DOHH2 (cell line): ENCODE measurements at regions not wholly inside any gene's neighbourhood (a gene's known extent, or its start where the extent isn't known, plus 50 kb on each side); places are given as distances from the start of the nearest gene placed in this dataset.

Source experiments
- H3F3A ChIP-seq: fragments of 200-600 bp; sonication (generic), shearing (Covaris generic); 2 replicates; pipeline ENCODE4 v1.6.0; 2016; ENCODE audit warnings: antibody characterized with exemption, mild to moderate bottlenecking; ENCODE audit not compliant: control insufficient read depth, insufficient read depth
- H3K27ac ChIP-seq: fragments of 200-600 bp; sonication (generic); 2 replicates; pipeline ENCODE4 v1.5.1; 2014; ENCODE audit warnings: low read depth, mild to moderate bottlenecking, low read length, moderate library complexity
- H3K27me3 ChIP-seq: fragments of 200-600 bp; sonication (generic); 2 replicates; pipeline ENCODE4 v1.6.1; 2014; ENCODE audit warnings: mild to moderate bottlenecking, low read length, mixed read lengths; ENCODE audit not compliant: control insufficient read depth
- H3K36me3 ChIP-seq: fragments of 200-600 bp; sonication (generic); 2 replicates; pipeline ENCODE4 v1.6.1; 2014; ENCODE audit warnings: mild to moderate bottlenecking, low read length, moderate library complexity, mixed read lengths; ENCODE audit not compliant: control insufficient read depth
- H3K4me1 ChIP-seq: fragments of 200-600 bp; sonication (generic); 2 replicates; pipeline ENCODE4 v1.6.1; 2014; ENCODE audit warnings: mild to moderate bottlenecking, low read length, mixed read lengths; ENCODE audit not compliant: control insufficient read depth
- H3K4me2 ChIP-seq: fragments of 200-600 bp; sonication (generic); 2 replicates; pipeline ENCODE4 v1.6.0; 2014; ENCODE audit warnings: mild to moderate bottlenecking, low read length, moderate library complexity
- H3K4me3 ChIP-seq: fragments of 200-600 bp; sonication (generic); 2 replicates; pipeline ENCODE4 v1.5.1; 2014; ENCODE audit warnings: mild to moderate bottlenecking, low read length, mixed read lengths
- H3K79me2 ChIP-seq: fragments of 200-600 bp; sonication (generic); 2 replicates; pipeline ENCODE4 v1.6.1; 2014; ENCODE audit warnings: mild to moderate bottlenecking, low read length, mixed read lengths; ENCODE audit not compliant: control insufficient read depth
- H3K9me2 ChIP-seq: fragments of 200-600 bp; sonication (generic); replicated peaks from 2 replicates; pipeline ENCODE4 v1.6.1; 2014; ENCODE audit warnings: mild to moderate bottlenecking, low read length, mixed read lengths; ENCODE audit not compliant: control insufficient read depth
- H3K9me3 ChIP-seq: fragments of 200-600 bp; sonication (generic); 2 replicates; pipeline ENCODE4 v1.6.1; 2014; ENCODE audit warnings: antibody characterized with exemption, low read length, mixed read lengths; ENCODE audit not compliant: control insufficient read depth, insufficient read depth
- H4K20me1 ChIP-seq: fragments of 200-600 bp; sonication (generic); 2 replicates; pipeline ENCODE4 v1.6.0; 2014; ENCODE audit warnings: low read depth, mild to moderate bottlenecking, antibody characterized with exemption, low read length, moderate library complexity; ENCODE audit not compliant: control insufficient read depth, insufficient read depth
- CTCF ChIP-seq: fragments of 200-600 bp; sonication (generic); IDR thresholded peaks from one replicate; pipeline ENCODE4 v1.5.1; 2014; ENCODE audit warnings: antibody characterized with exemption, mild to moderate bottlenecking, low read depth, low read length; ENCODE audit not compliant: poor library complexity, severe bottlenecking
- EZH2phosphoT487 ChIP-seq: fragments of 200-600 bp; sonication (generic); IDR thresholded peaks from 2 replicates; pipeline ENCODE4 v1.6.1; 2017; ENCODE audit warnings: borderline replicate concordance, mild to moderate bottlenecking, antibody characterized with exemption, low read length, moderate library complexity, mixed read lengths

GRCh38 chr19:28530406-28531035, 682.4 kb downstream of the UQCRFS1 start:
- no peaks in the 10 kb centered on the region for H3K36me3 ChIP-seq
- no peaks in the 10 kb centered on the region for H3K9me3 ChIP-seq
- no peak overlapping the region for H3K4me3 ChIP-seq
- H3K9me2 ChIP-seq: no peaks in the 10 kb centered on the region
- no peak overlapping the region for H3K4me2 ChIP-seq
- no peak overlapping the region for H3K27ac ChIP-seq
- no peaks in the 10 kb centered on the region for H3F3A ChIP-seq
- H3K79me2 ChIP-seq: no peaks in the 10 kb centered on the region
- no peak for TF ChIP-seq CTCF
- no peak for TF ChIP-seq EZH2phosphoT487
- no peaks in the 10 kb centered on the region for H3K27me3 ChIP-seq
- no peaks in the 10 kb centered on the region for H4K20me1 ChIP-seq
- no peaks in the 10 kb centered on the region for H3K4me1 ChIP-seq

- H3K4me2 ChIP-seq: no peak overlapping the region
- no peaks in the 10 kb centered on the region for H3K9me2 ChIP-seq
- H3K27me3 ChIP-seq: no peaks in the 10 kb centered on the region
- H3F3A ChIP-seq: no peaks in the 10 kb centered on the region
- no peak overlapping the region for H3K4me3 ChIP-seq
- H3K79me2 ChIP-seq: no peaks in the 10 kb centered on the region
- no peaks in the 10 kb centered on the region for H3K9me3 ChIP-seq
- no peak for TF ChIP-seq EZH2phosphoT487
- no peak for TF ChIP-seq CTCF
- H3K27ac ChIP-seq: no peak overlapping the region
- no peaks in the 10 kb centered on the region for H3K4me1 ChIP-seq
- H3K36me3 ChIP-seq: no peaks in the 10 kb centered on the region
- no peaks in the 10 kb centered on the region for H4K20me1 ChIP-seq
Measured at GRCh38 chr19:28526038-28526437, 686.9 kb downstream of the UQCRFS1 start.

- Histone ChIP-seq H3K4me1 (no peaks in the 10 kb centered on the region), H4K20me1 (no peaks in the 10 kb centered on the region), H3K36me3 (no peaks in the 10 kb centered on the region), H3K9me3 (no peaks in the 10 kb centered on the region), H3K27me3 (no peaks in the 10 kb centered on the region), H3K27ac (no peak overlapping the region), H3K9me2 (no peaks in the 10 kb centered on the region), H3K79me2 (no peaks in the 10 kb centered on the region), H3K4me3 (no peak overlapping the region), H3F3A (no peaks in the 10 kb centered on the region), H3K4me2 (no peak overlapping the region)
- TF ChIP-seq CTCF (no peak), EZH2phosphoT487 (no peak)
Measured at GRCh38 chr19:28523619-28524018, 689.3 kb downstream of the UQCRFS1 start.
